Heart right ventricle (tissue), 16 donors: ENCODE measurements at regions not wholly inside any gene's neighbourhood (a gene's known extent, or its start where the extent isn't known, plus 50 kb on each side); places are given as distances from the start of the nearest gene placed in this dataset.

ENCODE experiments used
- ATAC-seq, 8 donors: fragments of 200-7000 bp; cut with Tn5 transposase; one replicate each; pipeline ENCODE4 v1.9.1; 2020; ENCODE audit warnings: mild to moderate bottlenecking in 8 of 8, moderate library complexity in 8 of 8, moderate number of reproducible peaks in 1 of 8
- DNase-seq, 2 donors: peaks; one replicate each; pipeline ENCODE4 v3.0.0-alpha.2; 2020
- H3K27ac ChIP-seq, 10 donors: fragments of 200-600 bp; sonication (generic) in 2 of 10; one replicate each; pipeline versions ENCODE4 v1.5.0 to v1.8.0; 2020 to 2022; ENCODE audit warnings: mild to moderate bottlenecking in 3 of 10
- H3K27me3 ChIP-seq, 7 donors: fragments of 200-600 bp; one replicate each; pipeline ENCODE4 v1.8.0; 2021 to 2022; ENCODE audit warnings: mild to moderate bottlenecking in 2 of 7
- H3K36me3 ChIP-seq, 9 donors: fragments of 200-600 bp; sonication (generic) in 1 of 9; one replicate each; pipeline versions ENCODE4 v1.5.0 to v1.8.0; 2020 to 2022; ENCODE audit warnings: mild to moderate bottlenecking in 2 of 9
- H3K4me1 ChIP-seq, 9 donors: fragments of 200-600 bp; sonication (generic) in 1 of 9; one replicate each; pipeline versions ENCODE4 v1.5.0 to v1.8.0; 2020 to 2022; ENCODE audit warnings: mild to moderate bottlenecking in 4 of 9
- H3K4me3 ChIP-seq, 10 donors: fragments of 200-600 bp; sonication (generic) in 2 of 10; one replicate each; pipeline versions ENCODE4 v1.5.0 to v1.8.0; 2020 to 2022; ENCODE audit warnings: mild to moderate bottlenecking in 7 of 10, moderate library complexity in 2 of 10
- H3K9me3 ChIP-seq, 11 donors: fragments of 200-600 bp in 10 of 11; sonication (generic) in 2 of 11; one replicate each; pipeline versions ENCODE4 v1.5.0 to v1.8.0; 2013 to 2022; ENCODE audit warnings: mild to moderate bottlenecking in 2 of 11, control low read depth in 1 of 11, moderate library complexity in 1 of 11
- WGBS, 2 donors: extraction: QIAGEN DNeasy Blood & Tissue Kit; methylation state at CpG; one replicate each; pipeline ENCODE4 v1.1.7; 2013; ENCODE audit warnings: inconsistent platforms in 1 of 2; 5-methylcytosine and 5-hydroxymethylcytosine counted together
- intact Hi-C, 10 donors: fragments of 100-400 bp; cut with DNase I; formaldehyde crosslinking; loops; one replicate each; pipeline versions ENCODE4 v1.11.1 to v1.14.2; 2022
- TF ChIP-seq, protein P1 (sequence below), 9 donors: fragments of 200-600 bp; sonication (generic) in 2 of 9; IDR thresholded peaks; one replicate each; pipeline versions ENCODE4 v1.5.0 to v1.8.0; 2021 to 2022; ENCODE audit warnings: antibody characterized with exemption in 9 of 9, mild to moderate bottlenecking in 5 of 9, moderate library complexity in 1 of 9
- donor health status: Arrhythmogenic right ventricular cardiomyopathy.
- donor health status: ischemic (EF 13 %, LVEDD 7.1; RV severe dilation, severe dysfunction).
- donor health status: healthy with polysubstance abuse.
- donor health status: DM: no; HTN: yes; CAD: no.
- donor health status: DM: no; HTN: no; CAD: no.
- donor health status: ischemic (EF 25% LVEDD 6.9; RV normal size, moderate dysfunction).
- donor health status: ischemic (EF 25% LVEDD 5.7; RV mildly dilated, moderate dysfunction).
- donor health status: healthy.
- donor health status: DM: yes; HTN: yes; CAD: no.
- donor health status: Ischemic cardiomyopathy.
- donor health status: ischemic (EF 35%, LVEDD 5.7; RV mildly dilated, moderate dysfunction).
- donor health status: nonischemic (EF 11% LVEDD 7.7; RV severe dilation, severe dysfunction).
- donor health status: DM: yes; HTN: yes; CAD: no.
- donor health status: PGD.
- donor health status: ischemic (EF 29% LVEDD 5.4; RV normal size, mild dysfunction).
- donor health status: nonischemic (EF 23%, LVEDD 6.1; RV moderate dilation, normal function).

DNA sequence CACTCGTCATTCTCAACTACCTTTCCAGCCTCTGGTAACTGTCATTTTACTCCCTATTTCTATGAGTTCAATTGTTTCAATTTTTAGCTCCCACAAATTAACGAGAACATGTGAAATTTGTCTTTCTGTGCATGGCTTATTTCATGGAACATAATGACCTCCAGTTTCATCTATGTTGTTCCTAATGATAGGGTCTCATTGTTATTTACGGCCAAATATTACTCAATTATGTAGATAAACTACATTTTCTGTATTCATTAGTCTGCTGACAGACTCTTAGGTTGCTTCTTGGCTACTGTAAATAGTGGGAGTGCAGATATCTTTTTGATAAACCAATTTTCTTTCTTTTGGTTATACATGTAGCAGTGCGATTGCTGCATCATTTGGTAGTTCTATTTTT lies 374.9 kb upstream of the ROBO1 start:
- no peak overlapping the region for H3K4me3 ChIP-seq
- ATAC-seq (no peak), DNase-seq (no peak)
- H3K36me3 ChIP-seq: no peaks in the 10 kb centered on the region
- no peaks in the 10 kb centered on the region for H3K4me1 ChIP-seq
- peaks cover 0 to 23% (median 7%) of the 10 kb centered on the region in 11 donors for H3K9me3 ChIP-seq
- intact Hi-C loops: no loop called here
- H3K27me3 ChIP-seq: no peaks in the 10 kb centered on the region
- no peak overlapping the region for H3K27ac ChIP-seq
- TF ChIP-seq, protein P1, sequence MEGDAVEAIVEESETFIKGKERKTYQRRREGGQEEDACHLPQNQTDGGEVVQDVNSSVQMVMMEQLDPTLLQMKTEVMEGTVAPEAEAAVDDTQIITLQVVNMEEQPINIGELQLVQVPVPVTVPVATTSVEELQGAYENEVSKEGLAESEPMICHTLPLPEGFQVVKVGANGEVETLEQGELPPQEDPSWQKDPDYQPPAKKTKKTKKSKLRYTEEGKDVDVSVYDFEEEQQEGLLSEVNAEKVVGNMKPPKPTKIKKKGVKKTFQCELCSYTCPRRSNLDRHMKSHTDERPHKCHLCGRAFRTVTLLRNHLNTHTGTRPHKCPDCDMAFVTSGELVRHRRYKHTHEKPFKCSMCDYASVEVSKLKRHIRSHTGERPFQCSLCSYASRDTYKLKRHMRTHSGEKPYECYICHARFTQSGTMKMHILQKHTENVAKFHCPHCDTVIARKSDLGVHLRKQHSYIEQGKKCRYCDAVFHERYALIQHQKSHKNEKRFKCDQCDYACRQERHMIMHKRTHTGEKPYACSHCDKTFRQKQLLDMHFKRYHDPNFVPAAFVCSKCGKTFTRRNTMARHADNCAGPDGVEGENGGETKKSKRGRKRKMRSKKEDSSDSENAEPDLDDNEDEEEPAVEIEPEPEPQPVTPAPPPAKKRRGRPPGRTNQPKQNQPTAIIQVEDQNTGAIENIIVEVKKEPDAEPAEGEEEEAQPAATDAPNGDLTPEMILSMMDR (IDR thresholded peaks at IDR 0.05): no peak
- WGBS, 2 donors: 71 to 73% methylated on average over 4 of the region's 4 CpGs

DNA sequence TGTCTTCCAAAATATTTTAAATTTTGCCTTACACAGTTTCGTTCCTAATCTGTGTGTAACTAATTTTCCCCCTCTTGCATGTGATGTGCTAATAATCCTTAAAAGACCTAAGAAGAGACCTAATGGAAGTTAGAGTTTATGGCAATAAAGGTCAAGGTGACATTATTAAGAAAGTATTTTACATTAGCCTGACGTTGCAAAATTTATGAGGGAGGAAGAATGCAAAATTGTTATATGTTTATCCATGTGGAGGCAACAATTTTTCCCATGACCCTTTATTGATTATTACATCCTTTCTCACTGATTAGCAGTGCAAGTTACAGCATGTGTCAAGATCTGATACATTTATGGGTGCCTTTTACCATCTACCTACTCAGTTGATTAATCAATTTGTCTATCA lies 373.8 kb upstream of the ROBO1 start:
- Histone ChIP-seq H3K27me3 (no peaks in the 10 kb centered on the region), H3K9me3 (peaks cover 0 to 19% (median 4%) of the 10 kb centered on the region in 11 donors), H3K4me3 (no peak overlapping the region), H3K27ac (no peak overlapping the region), H3K36me3 (no peaks in the 10 kb centered on the region), H3K4me1 (no peaks in the 10 kb centered on the region)
- intact Hi-C loops: no loop called here
- ATAC-seq (no peak), DNase-seq (no peak)
- 70 to 86% methylated on average over 2 of the region's 2 CpGs for WGBS, 2 donors
- TF ChIP-seq, protein P1 (IDR thresholded peaks at IDR 0.05): no peak

DNA sequence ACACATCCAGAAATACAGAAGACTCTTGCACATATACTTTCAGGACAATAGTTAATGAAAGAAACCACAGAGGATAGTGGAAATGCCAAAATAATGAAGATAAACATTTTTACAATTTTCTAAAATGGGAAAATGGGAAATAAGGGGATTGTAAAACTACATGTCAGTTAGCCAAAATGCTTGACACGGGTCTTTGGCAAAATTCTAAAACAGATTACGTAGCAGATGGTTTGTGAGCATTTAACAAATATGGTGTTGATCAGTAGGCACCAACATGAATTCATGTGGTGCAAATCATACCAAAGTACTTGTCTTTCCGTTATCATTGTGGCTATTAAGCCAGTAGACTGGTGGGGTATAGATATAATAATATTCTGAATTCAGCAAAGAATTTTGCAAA lies 348.5 kb upstream of the ROBO1 start:
- no peak for DNase-seq
- H3K4me1 ChIP-seq: no peaks in the 10 kb centered on the region
- no peak overlapping the region for H3K4me3 ChIP-seq
- TF ChIP-seq, protein P1 (IDR thresholded peaks at IDR 0.05): no peak
- intact Hi-C loops: no loop called here
- 82 to 83% methylated on average over 3 of the region's 3 CpGs for WGBS, 2 donors
- ATAC-seq: no peak
- no peaks in the 10 kb centered on the region for H3K27me3 ChIP-seq
- H3K36me3 ChIP-seq: no peaks in the 10 kb centered on the region
- peaks cover 0 to 4% (median 0%) of the 10 kb centered on the region in 11 donors for H3K9me3 ChIP-seq
- H3K27ac ChIP-seq: no peak overlapping the region

DNA sequence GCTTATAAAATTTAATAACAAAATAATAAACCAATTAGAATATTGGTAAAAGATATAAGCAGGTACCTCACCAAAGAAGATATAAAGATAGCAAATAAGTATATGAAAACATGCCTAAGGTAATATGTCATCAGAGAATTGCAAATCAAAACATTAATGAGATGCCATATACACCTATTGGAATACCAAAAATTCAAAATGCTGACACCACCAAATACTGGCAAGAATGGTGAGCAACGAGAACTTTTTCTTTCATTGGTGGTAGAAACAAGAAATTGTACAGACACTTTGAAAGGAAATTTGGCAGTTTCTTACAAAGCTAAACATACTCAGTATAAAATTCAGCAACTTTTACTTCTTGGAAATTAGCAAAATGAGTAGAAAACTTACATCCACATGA lies 346.9 kb upstream of the ROBO1 start:
- no peak overlapping the region for H3K27ac ChIP-seq
- DNase-seq: no peak
- H3K9me3 ChIP-seq: no peaks in the 10 kb centered on the region
- H3K4me3 ChIP-seq: no peak overlapping the region
- TF ChIP-seq, protein P1 (IDR thresholded peaks at IDR 0.05): no peak
- WGBS, 2 donors: 84 to 86% methylated on average over 1 of the region's 1 CpG
- H3K27me3 ChIP-seq: no peaks in the 10 kb centered on the region
- no peak for ATAC-seq
- intact Hi-C loops: loop anchor here in 1 of 10 donors (2.0 kb wide), 1 partner anchor 16 kb away; no protein-coding TSS in a partner anchor
- H3K4me1 ChIP-seq: no peaks in the 10 kb centered on the region
- H3K36me3 ChIP-seq: no peaks in the 10 kb centered on the region
